ENCODE measurements at regions not wholly inside any gene's neighbourhood (a gene's known extent, or its start where the extent isn't known, plus 50 kb on each side); places are given as distances from the start of the nearest gene placed in this dataset.

- DNase-seq (ENCODE audit: extremely low read depth in 1 of 2, low read depth in 1 of 2), result no peak
These were observed 272.5 kb downstream of the CLIC5 start for GRCh38 chr6:45743028-45743615.

DNA sequence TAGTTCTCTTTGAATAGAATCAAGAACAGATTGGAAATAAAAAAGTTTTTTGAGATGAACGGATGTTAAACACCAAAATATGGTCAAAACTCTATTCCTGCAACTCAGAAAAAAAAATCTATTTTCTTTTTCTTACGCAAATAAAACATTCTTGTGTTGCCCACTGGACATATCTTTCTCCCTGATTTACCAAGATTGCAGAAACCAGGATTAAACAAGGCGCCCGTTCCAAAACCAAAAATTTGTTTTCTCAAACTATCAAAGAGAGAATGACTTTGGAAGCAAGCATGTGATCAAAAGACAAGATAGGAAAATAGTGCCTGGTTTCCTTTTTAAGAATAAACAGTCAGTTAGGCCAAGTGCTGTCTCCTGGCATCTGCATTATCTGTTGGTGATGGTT lies 273.1 kb downstream of the CLIC5 start:
- no peak for DNase-seq (ENCODE audit: extremely low read depth in 1 of 2, low read depth in 1 of 2)

DNA sequence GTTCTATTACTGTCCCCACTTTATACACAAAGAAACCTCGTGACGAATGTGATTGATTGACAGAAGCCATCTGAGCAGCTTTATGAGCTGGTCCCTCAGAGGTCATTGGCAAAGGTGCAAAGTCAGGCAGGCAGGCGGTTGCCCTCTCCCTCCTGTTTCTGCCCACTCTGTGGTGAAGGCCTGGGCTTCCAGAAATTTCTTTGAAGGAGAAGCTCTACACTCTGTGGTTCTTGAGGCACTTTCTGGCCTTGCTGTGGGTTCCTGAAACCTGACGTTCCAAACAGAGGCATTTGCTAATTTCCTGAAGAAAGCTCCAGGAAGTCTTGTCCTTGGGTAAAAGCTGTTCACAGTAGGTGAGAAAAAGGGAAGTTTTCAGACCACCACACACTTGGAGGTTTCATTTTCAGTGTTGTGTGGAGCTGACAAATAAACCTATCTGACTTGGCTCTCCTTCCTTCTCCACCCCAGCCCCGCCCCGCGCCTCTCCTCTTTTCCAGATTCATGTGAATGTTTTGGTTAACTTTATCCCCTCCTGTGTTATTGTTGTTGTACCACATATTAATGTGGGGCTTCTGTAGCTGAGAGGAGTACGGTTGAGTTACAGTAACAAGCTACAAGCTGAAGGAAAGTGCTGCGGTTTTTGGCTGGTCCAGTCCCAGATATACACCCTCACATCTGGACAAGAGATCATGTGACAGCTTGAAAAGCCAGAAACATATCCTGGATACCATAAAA lies 274.1 kb downstream of the CLIC5 start:
- peak in 1 of 2 donors; percentile 35 for DNase-seq (ENCODE audit: extremely low read depth in 1 of 2, low read depth in 1 of 2)

GRCh38 chr6:45739058-45739457 lies 276.6 kb downstream of the CLIC5 start:
- no peak for DNase-seq (ENCODE audit: extremely low read depth in 1 of 2, low read depth in 1 of 2)

DNA sequence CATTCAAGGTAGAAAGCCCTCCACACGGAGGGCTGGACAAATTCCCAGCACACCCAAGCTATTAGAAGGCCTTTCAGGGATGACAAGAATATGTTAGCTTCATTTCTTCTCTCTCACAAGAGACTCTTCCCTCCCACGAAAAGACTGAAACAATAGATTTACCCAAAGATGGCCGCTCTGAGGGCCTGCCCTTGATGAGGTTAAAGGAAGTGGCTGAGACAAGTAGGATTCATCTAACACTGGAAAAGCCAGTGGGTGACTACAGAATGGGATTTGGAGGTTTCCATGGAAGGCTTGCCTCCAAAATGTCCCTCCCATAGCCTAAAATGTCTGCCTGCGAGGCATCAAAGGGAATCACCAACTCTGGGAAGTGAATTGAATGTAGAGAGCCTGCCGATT lies 277.6 kb downstream of the CLIC5 start:
- DNase-seq (ENCODE audit: extremely low read depth in 1 of 2, low read depth in 1 of 2), result no peak

- DNase-seq (ENCODE audit: extremely low read depth in 1 of 2, low read depth in 1 of 2), result no peak
These were observed 278.2 kb downstream of the CLIC5 start for GRCh38 chr6:45737331-45738056.

DNA sequence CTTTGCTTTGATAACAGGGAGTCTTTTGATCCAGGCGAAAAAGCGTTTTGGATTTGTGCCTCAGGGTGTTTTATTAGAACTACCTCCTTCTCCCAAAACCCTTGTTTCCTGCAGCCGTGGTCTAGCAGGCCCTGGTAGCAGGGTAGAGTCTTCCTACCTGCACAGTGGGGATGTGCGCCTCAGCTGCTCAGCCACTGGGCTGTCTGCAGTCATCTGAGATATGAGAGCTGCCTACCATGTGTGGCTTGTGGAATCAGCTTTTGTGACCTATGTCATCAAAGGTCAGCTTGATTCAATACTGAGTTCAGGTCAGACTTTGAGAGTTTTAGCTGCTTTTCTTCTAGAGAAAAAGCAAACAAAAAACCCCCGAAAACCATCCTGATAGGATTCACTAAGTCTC lies 279.5 kb downstream of the CLIC5 start:
- DNase-seq (ENCODE audit: extremely low read depth in 1 of 2, low read depth in 1 of 2), result no peak

GRCh38 chr6:45732731-45733130 lies 282.9 kb downstream of the CLIC5 start:
- DNase-seq (ENCODE audit: extremely low read depth in 1 of 2, low read depth in 1 of 2), result no peak

DNA sequence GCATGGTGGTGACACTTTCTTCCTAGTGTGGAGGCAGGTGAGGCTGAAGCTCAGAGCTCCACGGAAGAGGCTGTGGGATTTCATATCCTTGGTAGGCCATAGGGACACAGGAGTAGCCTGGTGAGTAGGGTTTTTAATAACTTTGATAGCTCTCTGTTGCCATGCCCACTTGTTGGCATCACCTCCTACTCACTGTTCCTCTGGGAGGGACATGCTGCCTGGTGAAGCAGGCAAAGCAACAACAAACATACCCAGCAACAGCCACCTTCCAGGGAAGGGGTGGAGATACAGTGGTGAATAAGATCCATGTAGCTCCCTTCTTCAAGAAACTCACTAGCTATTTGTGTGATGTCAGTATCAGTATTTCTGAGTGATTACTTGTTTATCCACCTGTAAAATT lies 285.4 kb downstream of the CLIC5 start:
- DNase-seq (ENCODE audit: extremely low read depth in 1 of 2, low read depth in 1 of 2), result no peak

DNA sequence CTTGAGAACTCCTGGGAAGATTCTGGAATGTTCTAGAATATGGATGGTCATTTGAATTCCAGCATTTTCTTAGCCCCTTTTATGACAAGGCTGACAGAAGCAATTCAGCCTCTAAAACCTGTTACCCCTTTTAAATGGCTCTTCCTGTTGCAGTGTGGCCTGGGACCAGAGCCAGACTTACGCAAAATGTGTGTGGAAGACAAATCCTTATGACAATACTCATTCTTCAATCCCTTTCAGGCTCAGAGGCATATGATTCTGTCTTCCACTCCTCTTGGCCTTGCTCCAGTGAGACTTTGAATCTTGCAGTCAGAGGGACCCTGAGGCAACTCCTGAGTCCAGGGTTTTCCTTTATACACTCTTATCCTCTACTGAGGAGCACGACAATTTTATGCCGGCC lies 287.0 kb downstream of the CLIC5 start:
- no peak for DNase-seq (ENCODE audit: extremely low read depth in 1 of 2, low read depth in 1 of 2)

GRCh38 chr6:45727819-45728449 lies 287.7 kb downstream of the CLIC5 start:
- no peak for DNase-seq (ENCODE audit: extremely low read depth in 1 of 2, low read depth in 1 of 2)

DNA sequence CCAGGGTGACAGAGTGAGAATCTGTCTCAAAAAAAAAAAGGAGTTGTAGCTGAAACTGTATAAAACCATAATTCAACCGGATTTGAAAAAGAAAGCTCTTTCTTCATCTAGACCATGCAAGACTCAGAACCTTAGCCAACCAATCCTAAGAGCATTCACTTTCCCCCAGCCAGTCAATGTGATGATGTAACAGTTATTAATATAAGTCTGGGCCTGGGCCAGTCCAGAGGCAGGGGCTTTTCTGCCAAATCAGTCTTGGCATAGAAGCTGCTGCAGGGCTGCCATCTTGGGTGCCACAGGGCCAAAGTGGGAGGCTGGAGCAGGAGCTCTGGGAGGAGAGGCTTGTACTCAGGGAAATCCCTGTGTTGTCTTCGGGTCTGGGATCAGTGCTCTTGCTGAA lies 288.4 kb downstream of the CLIC5 start:
- no peak for DNase-seq (ENCODE audit: extremely low read depth in 1 of 2, low read depth in 1 of 2)

DNA sequence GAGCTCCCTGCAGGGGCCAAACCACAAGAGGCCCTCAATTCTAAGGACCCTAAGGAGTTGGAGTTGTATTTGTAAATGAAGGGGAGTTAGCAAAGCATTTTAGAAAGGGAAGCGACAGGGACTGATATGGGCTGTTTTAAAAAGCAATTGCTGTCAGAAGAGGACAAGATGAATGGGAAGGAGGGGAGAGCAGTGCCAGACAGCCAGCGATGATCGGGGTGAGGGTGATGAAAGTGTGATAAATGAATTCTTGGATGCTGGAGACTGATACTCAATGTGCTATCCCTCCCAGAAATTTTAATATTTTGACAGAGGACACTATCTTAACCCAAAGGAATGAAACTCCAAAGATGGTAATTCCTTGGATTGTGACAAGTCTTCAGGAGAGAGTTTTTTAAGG lies 289.2 kb downstream of the CLIC5 start:
- no peak for DNase-seq (ENCODE audit: extremely low read depth in 1 of 2, low read depth in 1 of 2)

GRCh38 chr6:45724511-45724910 lies 291.1 kb downstream of the CLIC5 start:
- no peak for DNase-seq (ENCODE audit: extremely low read depth in 1 of 2, low read depth in 1 of 2)

DNA sequence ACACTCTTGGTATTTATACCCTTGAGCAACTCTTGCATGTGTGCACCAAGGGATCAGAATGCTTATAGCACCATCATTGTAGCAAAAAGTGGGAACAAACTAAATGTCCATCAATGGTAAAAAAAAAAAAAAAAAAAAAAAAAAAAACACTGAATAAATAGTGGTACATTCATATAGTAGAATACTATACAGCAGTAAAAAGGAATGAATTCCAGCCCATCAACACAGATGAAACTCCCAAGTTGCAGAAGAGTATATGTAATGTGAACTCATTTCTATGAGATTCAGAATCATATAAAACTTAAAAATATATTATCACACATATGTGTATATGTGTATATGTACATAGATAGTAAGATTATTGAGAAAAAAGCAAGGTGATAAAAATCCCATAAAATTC lies 291.6 kb downstream of the CLIC5 start:
- DNase-seq (ENCODE audit: extremely low read depth in 1 of 2, low read depth in 1 of 2), result no peak

- DNase-seq (ENCODE audit: extremely low read depth in 1 of 2, low read depth in 1 of 2), result no peak
These were observed 292.8 kb downstream of the CLIC5 start for GRCh38 chr6:45722876-45723275.

GRCh38 chr6:45721665-45722064 lies 294.0 kb downstream of the CLIC5 start:
- DNase-seq (ENCODE audit: extremely low read depth in 1 of 2, low read depth in 1 of 2), result no peak

- no peak for DNase-seq (ENCODE audit: extremely low read depth in 1 of 2, low read depth in 1 of 2)
These were observed 296.8 kb downstream of the CLIC5 start for GRCh38 chr6:45718871-45719270.

- DNase-seq (ENCODE audit: extremely low read depth in 1 of 2, low read depth in 1 of 2), result no peak
These were observed 297.5 kb downstream of the CLIC5 start for GRCh38 chr6:45718131-45718530.

GRCh38 chr6:45717715-45718114 lies 297.9 kb downstream of the CLIC5 start:
- no peak for DNase-seq (ENCODE audit: extremely low read depth in 1 of 2, low read depth in 1 of 2)

- no peak for DNase-seq (ENCODE audit: extremely low read depth in 1 of 2, low read depth in 1 of 2)
These were observed 298.6 kb downstream of the CLIC5 start for GRCh38 chr6:45717027-45717426.

DNA sequence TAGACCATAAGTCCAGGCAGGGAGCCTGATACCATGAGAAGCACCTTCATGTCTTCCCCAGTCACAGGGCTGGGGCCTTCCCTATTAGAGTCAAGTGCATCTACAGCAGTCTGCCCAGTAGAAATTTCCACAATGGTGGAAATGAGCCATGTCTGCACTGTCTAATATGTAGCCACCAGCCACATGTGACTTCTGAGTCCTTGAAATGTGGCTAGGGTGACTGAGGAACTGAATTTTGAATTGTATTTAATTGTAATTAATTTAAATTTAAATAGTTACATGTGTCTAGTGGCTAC lies 300.2 kb downstream of the CLIC5 start:
- DNase-seq (ENCODE audit: extremely low read depth in 1 of 2, low read depth in 1 of 2), result no peak

Data from stimulated activated CD8-positive, alpha-beta memory T cell treated with anti-CD3 and anti-CD28 coated beads, Interleukin-7, amount 100 ng/mL, for 48 hours (primary cell).